NCI-H2029 treated with DMSO at 0.1 percent for 48 hours (cell line): ENCODE measurements at regions not wholly inside any gene's neighbourhood (a gene's known extent, or its start where the extent isn't known, plus 50 kb on each side); places are given as distances from the start of the nearest gene placed in this dataset.

Experiments
- DNase-seq: peaks from one replicate; lab custom pipeline; 2025; lab: John Stamatoyannopoulos, UW

DNA sequence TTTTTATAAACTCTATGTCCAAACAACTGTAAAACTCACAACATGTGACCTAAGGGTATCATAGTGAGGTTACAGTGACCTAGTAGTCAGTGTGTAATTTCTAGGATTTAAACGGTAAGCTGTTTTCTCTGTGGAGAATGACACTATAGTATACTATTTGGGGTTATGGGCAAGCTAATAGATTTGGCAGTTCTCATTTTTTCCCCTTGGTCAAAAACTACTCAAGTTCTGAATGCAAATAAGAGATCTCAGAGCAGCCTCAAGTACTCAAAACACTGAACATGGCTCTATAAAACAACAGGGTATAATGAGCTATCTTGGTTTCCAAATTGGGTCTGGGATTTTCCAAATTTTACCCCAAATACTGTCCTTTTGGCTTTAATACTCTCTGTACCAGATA lies 88.5 kb upstream of the HMCN1 start:
- DNase-seq: no peak

- DNase-seq: no peak
These were observed 89.0 kb upstream of the HMCN1 start for GRCh38 chr1:185645162-185645640.

DNA sequence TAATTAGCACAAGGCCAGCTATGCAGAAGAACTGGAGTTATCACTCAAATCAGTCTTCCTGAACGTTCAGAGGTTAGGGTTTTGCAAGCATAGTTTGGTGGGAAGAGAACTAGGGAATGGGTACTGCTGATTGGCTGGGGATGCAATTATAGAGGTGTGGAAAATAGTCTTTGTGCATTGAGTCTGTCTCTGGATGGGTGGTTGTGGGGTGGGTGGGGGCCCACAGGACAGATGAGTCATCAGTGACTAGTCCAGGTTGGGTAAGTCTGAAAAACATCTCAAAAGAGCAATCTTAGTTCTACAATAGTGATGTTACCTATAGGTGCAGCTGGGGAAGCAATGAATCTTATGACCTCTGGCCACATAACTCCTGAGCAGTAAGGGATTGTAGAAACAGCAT lies 89.7 kb upstream of the HMCN1 start:
- no peak for DNase-seq

DNA sequence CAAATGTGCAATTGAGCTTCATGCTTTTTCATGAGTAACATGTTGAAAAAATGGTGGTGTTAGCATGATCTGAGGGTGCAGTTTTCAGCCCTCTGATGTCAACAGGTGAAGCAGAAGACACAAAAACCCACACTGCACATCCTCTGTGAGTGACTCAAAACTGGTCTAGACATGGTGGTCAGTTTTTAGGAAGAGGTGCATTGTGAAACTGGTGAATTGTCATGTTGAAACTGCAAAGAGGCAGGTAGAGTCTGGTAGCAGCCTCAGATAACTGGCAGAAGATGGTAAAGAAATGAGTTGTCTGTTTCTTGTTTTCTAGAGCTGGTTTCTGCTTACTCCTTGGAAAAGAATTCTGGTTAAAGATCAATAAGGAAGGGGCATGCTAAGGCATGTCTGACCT lies 97.3 kb upstream of the HMCN1 start:
- no peak for DNase-seq

GRCh38 chr1:185634704-185635103 lies 99.5 kb upstream of the HMCN1 start:
- no peak for DNase-seq

DNA sequence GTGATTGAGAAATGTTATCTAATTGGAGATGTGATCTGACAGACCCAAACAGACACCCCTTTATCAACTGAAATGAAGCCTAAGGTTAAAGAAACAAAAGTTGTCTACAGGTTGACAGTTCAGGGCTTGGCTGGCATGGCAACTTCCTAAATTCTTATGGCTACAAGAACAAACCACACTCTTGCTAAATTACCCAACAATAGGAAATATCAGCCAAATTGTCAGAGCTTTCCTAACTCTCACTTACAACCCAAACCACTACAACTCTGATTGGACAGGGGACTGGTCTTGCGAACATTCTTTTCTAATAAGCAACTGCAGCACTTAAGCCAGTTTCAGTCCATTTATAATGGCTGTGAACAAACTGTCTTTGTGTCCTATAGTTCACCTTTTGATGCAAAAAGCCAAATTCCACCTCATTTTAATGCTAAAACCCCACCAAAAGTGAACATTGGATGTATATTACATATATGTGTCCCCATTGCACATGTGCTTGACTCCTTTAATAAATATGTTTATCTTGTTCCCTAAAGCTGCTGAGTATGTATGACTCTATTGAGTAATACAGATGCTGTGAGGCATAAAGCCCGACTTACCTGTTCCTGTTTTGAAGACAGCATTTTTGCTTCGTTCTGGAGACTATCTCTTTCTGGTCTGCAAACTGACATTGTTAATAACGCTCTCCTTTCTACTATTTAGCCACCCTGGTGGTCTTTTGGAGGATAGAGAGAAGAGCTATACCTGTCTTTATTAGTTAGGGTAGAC lies 101.3 kb upstream of the HMCN1 start:
- no peak for DNase-seq

DNA sequence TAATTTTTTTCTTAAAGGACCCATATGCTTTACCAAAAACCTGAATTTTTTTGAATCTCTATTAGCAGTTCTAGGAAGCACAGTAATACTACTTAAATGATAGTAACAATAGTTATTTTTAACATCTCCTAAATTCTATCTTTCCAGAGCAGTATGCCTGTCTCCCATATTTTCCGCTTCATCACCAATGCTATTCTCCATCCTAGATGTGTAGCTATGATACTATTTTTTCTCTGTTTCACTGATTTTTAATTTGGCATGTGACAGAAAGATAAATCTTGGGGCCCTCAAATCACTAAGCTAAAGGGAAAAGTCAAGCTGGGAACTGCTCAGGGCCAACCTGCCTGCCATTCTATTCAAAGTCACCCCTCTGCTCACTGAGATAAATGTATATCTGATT lies 102.3 kb upstream of the HMCN1 start:
- DNase-seq: no peak

DNA sequence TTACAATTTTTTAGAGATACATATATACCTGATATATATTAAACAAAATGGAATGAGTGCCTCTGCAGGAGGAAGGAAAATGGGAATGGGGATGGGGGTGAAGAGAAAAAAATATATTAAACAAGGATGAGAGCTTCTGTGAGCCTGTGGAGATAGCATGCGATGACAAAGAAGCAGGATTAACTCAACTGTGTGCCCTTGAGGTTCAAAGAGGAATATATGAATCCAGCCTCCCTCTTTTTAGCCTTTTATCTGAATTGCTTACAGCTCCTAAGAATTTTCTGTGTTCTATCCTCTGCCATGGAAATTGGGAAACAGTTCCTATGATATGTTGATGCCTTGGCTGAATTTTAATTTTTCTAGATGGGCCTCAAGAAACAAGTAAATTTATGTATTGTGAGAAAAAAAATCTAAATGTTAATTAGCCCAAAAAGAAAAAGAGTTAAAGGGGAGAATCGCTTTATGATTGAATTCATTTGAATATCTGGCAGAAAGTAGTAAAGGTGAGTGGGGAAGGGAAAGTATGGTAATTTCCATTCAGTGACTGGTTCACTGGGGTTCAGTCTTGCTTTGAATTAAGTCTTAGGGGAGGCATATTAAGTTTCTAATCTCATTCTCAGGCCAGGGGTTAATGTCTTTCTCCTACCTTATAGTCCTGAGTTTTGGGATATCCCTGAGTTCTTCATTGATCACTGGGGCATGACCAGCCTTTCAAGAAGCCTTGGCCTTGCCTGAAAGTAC lies 106.3 kb upstream of the HMCN1 start:
- DNase-seq: no peak

- peak; percentile 45 for DNase-seq
These were observed 107.0 kb upstream of the HMCN1 start for GRCh38 chr1:185627171-185627570.

DNA sequence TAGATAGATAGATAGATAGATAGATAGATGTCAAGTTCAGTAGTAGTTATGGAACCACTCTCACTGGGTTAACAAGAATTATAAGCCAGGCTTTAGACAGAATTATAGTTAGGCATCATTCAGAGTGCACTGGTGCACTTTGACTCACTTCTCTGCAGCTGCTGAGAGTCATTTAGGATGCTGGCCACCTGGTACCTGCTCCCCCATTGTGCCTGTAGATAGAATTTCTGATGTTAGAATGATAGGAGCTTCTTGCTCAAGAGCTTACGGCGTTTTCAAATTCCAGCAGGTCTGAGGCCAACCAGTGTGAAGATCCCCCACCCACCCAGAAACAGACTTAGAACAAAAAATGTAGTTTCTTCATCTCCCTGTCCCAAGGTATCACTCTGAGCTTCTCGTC lies 107.8 kb upstream of the HMCN1 start:
- DNase-seq: no peak

DNA sequence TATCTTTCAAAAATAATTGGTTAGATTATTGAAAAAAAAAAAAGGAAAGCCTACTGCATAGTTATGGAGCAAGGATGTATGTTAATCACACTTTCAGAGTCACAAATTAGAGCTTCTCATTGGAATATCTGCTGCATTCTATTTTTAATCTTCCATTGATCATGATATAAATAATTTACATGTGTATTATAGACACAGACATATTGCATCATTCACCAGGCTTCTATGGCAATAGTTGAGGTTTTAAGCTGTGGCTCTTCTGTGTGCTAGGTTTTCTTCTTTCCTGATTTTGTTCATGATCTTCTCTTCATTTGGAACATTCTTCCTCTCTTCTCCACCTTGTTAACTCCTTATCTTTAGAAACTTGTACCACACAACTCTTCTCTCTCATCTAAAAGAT lies 123.2 kb upstream of the HMCN1 start:
- DNase-seq: no peak

DNA sequence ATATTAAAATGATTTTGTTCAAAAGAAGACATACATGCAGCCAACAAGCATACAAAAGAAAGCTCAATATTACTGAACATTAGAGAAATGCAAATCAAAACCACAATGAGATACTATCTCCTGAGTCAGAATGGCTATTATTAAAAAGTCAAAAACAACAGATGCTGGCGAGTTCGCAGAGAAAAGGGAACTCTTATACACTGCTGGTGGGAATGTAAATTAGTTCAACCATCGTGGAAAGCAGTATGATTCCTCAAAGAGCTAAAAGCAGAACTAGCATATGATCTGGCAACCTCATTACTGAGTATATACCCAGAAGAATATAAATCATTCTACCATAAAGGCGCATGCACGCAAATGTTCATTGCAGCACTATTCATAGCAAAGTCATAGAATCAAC lies 126.0 kb upstream of the HMCN1 start:
- DNase-seq: no peak

DNA sequence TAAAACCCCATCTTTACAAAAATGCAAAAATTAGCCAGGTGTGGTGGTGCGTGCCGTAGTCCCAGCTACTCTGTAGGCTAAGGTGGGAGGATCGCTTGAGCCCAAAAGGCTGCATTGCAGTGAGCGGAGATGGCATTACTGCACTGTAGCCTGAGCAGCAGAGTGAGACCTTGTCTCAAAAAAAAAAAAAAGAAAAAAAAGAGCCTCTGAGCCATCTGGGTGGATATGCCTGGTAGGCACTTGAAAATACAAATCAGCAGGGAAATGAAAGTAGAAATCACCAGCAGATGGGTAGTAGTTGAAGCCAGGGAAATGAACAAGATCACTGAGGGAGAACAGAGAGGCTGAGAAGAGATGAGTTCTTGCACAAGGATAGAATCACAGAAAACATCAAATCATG lies 131.0 kb upstream of the HMCN1 start:
- DNase-seq: no peak

DNA sequence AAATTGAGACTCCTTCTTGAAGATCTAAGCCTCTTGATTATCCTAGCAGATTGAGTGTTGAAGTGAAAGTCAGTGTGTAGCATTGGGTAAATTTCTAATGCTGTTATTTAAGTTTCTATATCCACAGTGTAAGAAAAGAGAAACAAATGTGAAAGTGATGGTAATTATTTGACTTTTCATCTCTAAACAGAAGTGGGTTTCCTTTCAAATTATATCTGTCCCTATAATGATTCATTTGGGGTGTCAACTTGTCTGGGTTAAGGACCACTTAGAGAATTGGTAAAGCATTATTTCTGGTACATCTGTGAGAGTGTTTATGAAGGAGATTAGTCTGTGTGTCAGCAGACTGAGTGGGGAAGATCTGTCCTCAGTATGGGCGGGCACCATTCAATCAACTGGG lies 133.0 kb upstream of the HMCN1 start:
- no peak for DNase-seq

- no peak for DNase-seq
These were observed 133.6 kb upstream of the HMCN1 start for GRCh38 chr1:185600641-185601040.

DNA sequence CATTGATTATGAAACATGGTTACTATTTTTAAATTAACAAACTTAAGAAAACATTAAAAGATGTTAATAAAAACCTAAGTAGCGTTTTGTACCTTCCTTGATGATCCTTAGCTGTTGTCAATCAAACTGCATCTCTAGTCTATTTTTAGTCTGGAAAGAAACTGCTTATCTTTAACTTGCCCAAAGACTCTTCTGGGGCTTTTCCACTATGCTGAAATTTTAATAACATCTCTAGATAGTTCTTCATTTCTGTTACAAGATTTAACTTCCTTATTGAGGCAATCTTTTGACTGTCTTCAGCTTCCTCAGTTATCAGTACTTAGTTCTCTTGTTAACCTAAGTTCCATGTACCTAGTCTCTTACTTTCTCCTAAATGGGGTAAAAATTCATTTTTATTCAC lies 135.9 kb upstream of the HMCN1 start:
- DNase-seq: no peak

DNA sequence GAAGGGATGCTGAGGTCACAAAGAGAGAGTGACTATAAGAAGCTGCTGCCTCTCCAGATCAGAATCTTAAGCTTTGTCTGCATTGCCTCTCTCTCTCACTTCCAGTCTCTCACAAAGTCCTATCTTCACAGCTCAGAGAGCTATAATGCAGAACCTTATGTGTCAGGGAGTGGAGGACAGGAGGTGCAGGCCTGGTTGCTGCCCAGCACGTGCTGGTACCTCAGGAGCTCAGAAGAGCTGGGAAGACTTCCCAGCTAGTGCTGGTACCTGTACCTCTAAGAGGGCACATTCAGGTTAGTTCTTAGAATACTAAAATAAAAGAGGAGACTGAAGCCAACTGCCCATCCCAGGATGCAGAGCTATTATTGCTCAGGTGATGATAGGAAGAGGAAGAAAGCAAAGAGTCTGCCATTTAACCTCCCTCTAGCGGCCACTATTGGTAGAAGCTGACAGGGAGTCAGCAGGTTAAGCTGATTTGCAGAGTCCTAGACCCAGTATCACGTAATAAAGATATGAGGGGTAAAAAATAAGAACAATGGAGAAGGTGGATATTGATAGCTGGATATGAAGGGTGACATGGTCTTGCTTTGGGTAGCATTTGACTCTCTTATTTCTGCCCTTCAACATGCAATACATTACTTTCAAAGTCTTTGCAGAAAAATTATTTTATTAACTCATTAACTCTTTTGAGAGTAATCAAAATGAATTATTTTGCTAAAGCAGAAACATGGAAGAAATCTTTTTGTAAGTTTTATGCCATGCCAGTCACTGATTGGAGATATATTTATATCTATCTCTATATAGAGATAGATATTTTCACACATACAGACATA lies 138.1 kb upstream of the HMCN1 start:
- DNase-seq: no peak

GRCh38 chr1:185594786-185595410 lies 139.3 kb upstream of the HMCN1 start:
- no peak for DNase-seq

DNA sequence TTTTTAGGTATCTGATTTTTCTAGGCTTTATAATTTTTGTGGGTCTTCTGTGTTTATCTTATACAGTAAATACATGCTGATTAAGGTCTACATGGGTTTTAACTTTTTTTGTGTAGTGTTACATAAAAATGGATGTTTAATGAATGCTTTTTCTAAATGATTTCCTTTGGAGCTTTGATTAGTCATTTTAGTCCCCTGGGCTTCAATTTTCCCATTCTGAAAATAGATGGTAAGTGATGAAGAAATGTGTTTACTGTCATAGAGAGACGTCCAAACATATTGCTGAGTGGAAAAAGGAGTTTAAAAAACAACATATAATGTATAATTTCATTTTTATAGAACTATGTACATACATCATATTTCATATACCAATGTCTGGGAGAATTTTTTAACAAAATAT lies 140.9 kb upstream of the HMCN1 start:
- DNase-seq: no peak

GRCh38 chr1:185585770-185586169 lies 148.4 kb upstream of the HMCN1 start:
- no peak for DNase-seq

DNA sequence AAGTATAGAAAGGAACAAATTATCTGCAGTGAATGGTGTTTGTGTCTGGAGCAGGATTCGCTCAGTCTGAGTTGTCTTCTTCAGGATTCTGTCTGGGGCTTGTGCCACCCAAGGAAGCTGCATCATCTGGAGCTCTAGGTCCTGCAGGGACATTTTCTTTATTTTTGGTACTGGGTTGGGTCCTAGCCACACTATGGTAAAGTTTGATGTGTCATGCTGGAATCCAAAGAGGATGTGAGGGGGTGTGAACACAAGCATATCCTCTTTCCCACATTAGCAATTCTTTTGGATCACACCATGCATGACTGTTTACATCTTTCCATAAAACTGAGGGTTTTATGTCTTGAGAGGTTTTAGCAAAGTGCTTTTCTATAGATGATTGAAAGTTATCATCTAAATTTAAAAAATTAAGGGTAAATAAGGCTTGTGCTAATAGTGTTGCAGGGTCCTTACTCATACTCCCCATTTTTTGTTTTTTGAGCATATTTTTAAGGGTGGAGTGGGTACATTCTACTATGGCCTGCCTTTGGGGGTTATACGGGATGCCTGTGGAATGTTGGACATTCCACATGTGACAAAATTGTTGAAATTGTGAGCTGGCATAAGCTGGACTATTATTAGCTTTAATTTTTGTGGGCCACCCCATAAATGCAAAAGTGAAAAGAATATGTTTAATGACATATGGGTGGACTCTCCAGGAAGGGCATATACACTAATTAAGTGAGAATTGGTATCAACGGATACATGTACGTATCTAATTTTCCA lies 152.0 kb upstream of the HMCN1 start:
- DNase-seq: no peak

GRCh38 chr1:185581020-185581419 lies 153.2 kb upstream of the HMCN1 start:
- DNase-seq: no peak
